ENCODE measurements at regions not wholly inside any gene's neighbourhood (a gene's known extent, or its start where the extent isn't known, plus 50 kb on each side); places are given as distances from the start of the nearest gene placed in this dataset.

DNA sequence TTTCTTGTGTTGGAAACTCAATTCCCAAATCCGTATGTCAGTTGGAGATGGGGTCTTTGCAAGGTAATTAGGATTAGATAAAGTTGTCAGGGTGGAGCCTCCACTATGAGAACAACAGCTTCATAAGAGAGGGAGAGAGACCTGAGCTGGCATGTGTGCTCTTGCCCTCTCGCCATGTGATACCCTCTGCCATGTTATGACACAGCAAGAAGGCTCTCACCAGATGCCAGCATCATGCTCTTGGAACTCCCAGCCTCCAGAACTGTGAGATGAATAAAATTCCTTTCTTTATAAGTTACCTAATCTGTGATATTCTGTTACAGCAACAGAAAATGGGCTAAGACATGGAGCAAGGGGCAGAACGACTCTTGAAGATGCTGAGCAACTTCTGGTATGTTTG, 201.9 kb upstream of the BOD1L1 start:
- WGBS (ENCODE audit: extremely low coverage, insufficient read length, low lambda C conversion rate): no CpG with 5 or more reads among the region's 3 CpGs
- no peak overlapping the region for H4K5ac ChIP-seq (ENCODE audit: insufficient read length, low read depth, low read length)

More for the DNA sequence above, 201.9 kb upstream of the BOD1L1 start:
- H3T11ph ChIP-seq (ENCODE audit: low read length): no peak overlapping the region
- H3K79me1 ChIP-seq (ENCODE audit: insufficient read depth, low read depth, low read length, poor library complexity, severe bottlenecking): no peaks in the 10 kb centered on the region
- Mint-ChIP-seq H3K4me1 (no peaks in the 10 kb centered on the region), H3K27ac (no peak overlapping the region), H3K36me3 (ENCODE audit: insufficient read depth in 1 of 3, low read depth in 3 of 3) (peaks cover 3 to 5% (median 4%) of the 10 kb centered on the region in 3 experiments), H3K27me3 (ENCODE audit: low read depth) (no peaks in the 10 kb centered on the region), H3K4me3 (no peak overlapping the region), H3K9me3 (peaks cover 8 to 15% of the 10 kb centered on the region in 2 experiments)
- no peaks in the 10 kb centered on the region; the same call in 1 of the 2 replicates for H3K27me3 ChIP-seq (ENCODE audit: insufficient read depth, low read length)
- no peak overlapping the region for H3K56ac ChIP-seq (ENCODE audit: insufficient read length, low read depth, low read length)
- no peak overlapping the region for H3K4ac ChIP-seq (ENCODE audit: low read depth, low read length)
- no peak overlapping the region for H2BK15ac ChIP-seq (ENCODE audit: low read depth, low read length)
- no peak overlapping the region for H3K23ac ChIP-seq (ENCODE audit: insufficient read length, low read depth, low read length)
- no peaks in the 10 kb centered on the region for H3K4me1 ChIP-seq (ENCODE audit: insufficient read depth, low read length)
- H2BK20ac ChIP-seq (ENCODE audit: low read depth, low read length, poor library complexity, severe bottlenecking): no peak overlapping the region
- H3K23me2 ChIP-seq (ENCODE audit: insufficient read length, low read depth, low read length, poor library complexity, severe bottlenecking): no peaks in the 10 kb centered on the region
- no peak overlapping the region for H2BK12ac ChIP-seq (ENCODE audit: insufficient read length, low read depth, low read length)
- no peak overlapping the region for H3K18ac ChIP-seq (ENCODE audit: insufficient read length, low read depth, low read length)
- H2BK120ac ChIP-seq (ENCODE audit: low read depth, low read length, poor library complexity, severe bottlenecking): no peak overlapping the region
- H4K20me1 ChIP-seq (ENCODE audit: control insufficient read depth, insufficient read depth, insufficient read length): no peaks in the 10 kb centered on the region
- no peak overlapping the region for H3K14ac ChIP-seq (ENCODE audit: insufficient read depth, low read length)
- TF ChIP-seq, protein P1, sequence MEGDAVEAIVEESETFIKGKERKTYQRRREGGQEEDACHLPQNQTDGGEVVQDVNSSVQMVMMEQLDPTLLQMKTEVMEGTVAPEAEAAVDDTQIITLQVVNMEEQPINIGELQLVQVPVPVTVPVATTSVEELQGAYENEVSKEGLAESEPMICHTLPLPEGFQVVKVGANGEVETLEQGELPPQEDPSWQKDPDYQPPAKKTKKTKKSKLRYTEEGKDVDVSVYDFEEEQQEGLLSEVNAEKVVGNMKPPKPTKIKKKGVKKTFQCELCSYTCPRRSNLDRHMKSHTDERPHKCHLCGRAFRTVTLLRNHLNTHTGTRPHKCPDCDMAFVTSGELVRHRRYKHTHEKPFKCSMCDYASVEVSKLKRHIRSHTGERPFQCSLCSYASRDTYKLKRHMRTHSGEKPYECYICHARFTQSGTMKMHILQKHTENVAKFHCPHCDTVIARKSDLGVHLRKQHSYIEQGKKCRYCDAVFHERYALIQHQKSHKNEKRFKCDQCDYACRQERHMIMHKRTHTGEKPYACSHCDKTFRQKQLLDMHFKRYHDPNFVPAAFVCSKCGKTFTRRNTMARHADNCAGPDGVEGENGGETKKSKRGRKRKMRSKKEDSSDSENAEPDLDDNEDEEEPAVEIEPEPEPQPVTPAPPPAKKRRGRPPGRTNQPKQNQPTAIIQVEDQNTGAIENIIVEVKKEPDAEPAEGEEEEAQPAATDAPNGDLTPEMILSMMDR (conservative IDR thresholded peaks at IDR 0.05): no peak
- H3K79me2 ChIP-seq (ENCODE audit: insufficient read depth, low read length): no peaks in the 10 kb centered on the region
- H3K4me2 ChIP-seq (ENCODE audit: insufficient read depth, insufficient read length, low read length): no peak overlapping the region
- H3K9me3 ChIP-seq (ENCODE audit: control insufficient read depth, low read depth, low read length): no peaks in the 10 kb centered on the region
- no peak overlapping the region for H3K27ac ChIP-seq (ENCODE audit: insufficient read length, low read depth, low read length)
- H2AFZ ChIP-seq (ENCODE audit: low read length): no peak overlapping the region
- no peak for DNase-seq
- H4K91ac ChIP-seq (ENCODE audit: insufficient read length, low read depth, low read length): no peak overlapping the region
- no peak overlapping the region for H4K8ac ChIP-seq (replicated peaks; ENCODE audit: insufficient read length, low read depth, low read length)
- no peak overlapping the region for H2AK5ac ChIP-seq (ENCODE audit: insufficient read length, low read length)
- no peak overlapping the region for H3K9ac ChIP-seq (ENCODE audit: extremely low read depth, insufficient read length, low read length)
- no peak overlapping the region for H2BK5ac ChIP-seq (ENCODE audit: insufficient read length, low read length)

Measured in H9 (cell line).